Islet of Langerhans (tissue), 1 donor: ENCODE measurements at regions not wholly inside any gene's neighbourhood (a gene's known extent, or its start where the extent isn't known, plus 50 kb on each side); places are given as distances from the start of the nearest gene placed in this dataset.
"Not testable (repeated sequence)": the region's sequence is repeated elsewhere in the genome, so short reads cannot be mapped to it uniquely, and the experiment has no call there.

Experiments
- FAIRE-seq: peaks from one replicate; lab custom pipeline; 2011; peaks lifted over from hg19 to GRCh38; lab: Jason Lieb, UNC

DNA sequence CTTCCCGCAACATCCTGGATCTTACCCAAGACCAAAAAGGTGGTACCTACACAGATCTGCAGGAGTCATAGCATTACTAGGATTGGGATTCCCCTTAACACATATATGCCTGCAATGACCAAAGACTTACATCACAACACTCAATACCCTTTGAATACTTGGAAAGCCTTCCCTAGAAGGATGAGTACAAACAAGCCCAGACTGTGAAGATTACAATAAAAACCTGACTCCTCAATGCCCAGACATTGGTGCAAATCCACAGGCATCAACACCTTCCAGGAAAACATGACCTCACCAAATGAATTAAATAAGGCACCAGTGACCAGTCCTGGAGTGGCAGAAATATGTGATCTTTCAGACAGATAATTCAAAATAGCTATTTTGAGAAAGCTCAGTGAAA, 326.8 kb downstream of the TBL1XR1 start:
- no peak for FAIRE-seq

DNA sequence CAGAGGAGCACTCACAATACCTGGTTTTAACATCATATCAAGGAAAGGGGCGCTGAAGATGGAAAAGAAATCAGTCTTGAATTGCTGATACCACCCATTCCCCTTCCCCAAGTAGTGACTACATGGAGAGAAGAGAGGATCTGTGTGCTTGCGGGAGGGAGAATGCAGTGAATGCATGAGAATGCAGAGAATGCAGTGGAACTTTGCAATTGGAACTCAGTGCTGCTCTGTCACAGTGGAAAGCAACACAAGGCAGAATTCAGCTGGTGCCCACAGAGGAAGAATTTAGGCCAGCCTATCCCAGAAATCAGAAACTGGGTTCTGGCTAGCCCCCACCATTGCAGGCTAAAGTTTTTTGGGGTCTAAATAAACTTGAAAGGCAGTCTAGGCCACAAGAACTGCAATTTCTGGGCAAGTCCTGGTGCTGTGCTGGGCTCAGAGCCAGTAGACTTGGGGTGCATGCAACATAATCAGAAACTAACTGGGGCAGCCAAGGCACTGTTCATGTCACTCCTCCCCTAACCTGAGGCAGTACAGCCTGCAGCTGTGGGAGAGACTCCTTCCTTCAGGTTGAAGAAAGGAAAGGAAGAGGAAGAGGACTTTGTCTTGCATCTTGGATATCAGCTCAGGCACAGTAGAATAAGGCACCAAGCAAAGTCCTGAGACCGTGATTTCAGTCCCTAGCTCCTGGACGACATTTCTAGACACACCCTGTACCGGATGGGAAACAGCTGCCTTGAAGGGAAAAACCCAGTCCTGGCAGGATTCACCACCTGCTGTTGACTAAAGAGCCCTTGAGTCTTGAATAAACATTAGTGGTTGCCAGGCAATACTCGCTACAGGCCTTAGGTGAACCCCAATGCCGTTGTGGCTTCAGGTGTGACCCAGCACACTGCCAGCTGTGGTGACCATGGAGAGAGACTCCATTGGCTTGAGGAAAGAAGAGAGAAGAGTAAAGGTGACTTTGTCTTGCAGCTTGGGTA, 329.3 kb downstream of the TBL1XR1 start:
- peak; percentile 96 for FAIRE-seq

- no peak for FAIRE-seq
Observed at GRCh38 chr3:176861137-176861536, 336.1 kb downstream of the TBL1XR1 start.

GRCh38 chr3:176856721-176857120, 340.6 kb downstream of the TBL1XR1 start:
- FAIRE-seq = no peak

- no peak for FAIRE-seq
Observed at GRCh38 chr3:176855901-176856486, 341.3 kb downstream of the TBL1XR1 start.

DNA sequence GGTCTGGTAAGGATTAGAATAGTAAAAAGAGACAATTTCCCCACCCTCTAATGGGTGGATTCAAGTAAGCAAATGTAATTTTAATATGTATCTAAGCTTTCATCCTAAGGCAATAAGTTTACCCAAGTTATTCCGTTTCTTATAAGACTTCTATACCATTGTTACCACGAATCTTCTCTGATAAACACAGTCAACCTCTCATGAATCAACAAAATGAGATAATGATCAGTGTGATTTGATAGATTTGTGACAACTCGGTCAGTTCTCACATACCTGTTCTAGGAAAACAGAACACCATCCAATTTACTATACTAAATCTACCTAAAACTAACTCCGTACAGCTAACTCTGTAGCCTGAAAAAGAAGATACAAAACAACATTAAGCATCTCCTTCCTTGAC, 342.1 kb downstream of the TBL1XR1 start:
- no peak for FAIRE-seq

GRCh38 chr3:176850498-176850897, 346.8 kb downstream of the TBL1XR1 start:
- no peak for FAIRE-seq

GRCh38 chr3:176848431-176849214, 348.7 kb downstream of the TBL1XR1 start:
- FAIRE-seq = no peak

DNA sequence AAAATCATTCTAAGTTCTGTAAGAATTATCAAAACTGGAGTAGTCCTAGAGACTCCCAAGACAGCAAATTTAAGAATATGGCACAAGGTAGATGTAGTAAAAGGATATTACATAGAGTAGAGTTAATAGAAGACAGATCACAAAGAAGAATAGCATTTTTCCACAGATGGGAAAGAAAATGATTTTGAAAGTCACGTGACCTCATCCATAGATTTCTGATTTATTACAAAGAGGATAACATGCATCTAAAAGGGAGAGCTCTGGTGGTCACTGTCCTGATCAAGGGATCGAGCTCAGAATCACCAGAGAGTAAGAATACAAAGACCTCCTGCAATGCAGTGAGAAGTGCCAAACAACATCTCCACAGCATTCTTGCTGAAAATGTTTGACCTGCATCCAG, 354.4 kb downstream of the TBL1XR1 start:
- FAIRE-seq = no peak

GRCh38 chr3:176840641-176841286, 356.5 kb downstream of the TBL1XR1 start:
- no peak for FAIRE-seq

- no peak for FAIRE-seq
Observed at GRCh38 chr3:176839901-176840300, 357.4 kb downstream of the TBL1XR1 start.

DNA sequence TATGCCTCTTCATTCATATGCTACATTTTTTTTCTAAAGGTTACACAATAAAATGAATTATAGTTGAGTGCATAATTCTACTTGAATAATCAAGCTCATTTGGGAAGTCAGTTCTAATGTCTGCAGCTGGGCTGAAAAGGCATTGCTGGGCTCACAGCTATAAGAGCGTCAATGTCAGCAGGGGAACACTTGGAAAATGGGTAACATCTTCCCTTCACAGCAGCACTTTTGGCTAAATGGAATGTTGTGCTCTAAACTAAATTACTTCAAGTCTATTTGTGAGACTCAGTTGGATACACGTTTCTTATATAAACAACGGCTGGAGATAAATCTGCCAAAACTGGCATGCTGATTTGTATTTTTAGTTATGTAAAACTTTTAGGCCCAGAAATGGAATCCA, 357.8 kb downstream of the TBL1XR1 start:
- no peak for FAIRE-seq

DNA sequence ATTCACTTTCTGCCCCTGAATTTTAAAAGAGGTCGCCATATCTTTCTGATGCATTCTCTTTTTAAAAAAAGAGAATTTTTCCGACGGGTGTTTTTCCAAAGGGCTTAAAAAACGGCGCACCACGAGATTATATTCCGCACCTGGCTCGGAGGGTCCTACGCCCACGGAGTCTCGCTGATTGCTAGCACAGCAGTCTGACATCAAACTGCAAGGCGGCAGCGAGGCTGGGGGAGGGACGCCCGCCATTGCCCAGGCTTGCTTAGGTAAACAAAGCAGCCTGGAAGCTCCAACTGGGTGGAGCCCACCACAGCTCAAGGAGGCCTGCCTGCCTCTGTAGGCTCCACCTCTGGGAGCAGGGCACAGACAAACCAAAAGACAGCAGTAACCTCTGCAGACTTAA, 370.0 kb downstream of the TBL1XR1 start:
- FAIRE-seq = not testable (repeated sequence)

DNA sequence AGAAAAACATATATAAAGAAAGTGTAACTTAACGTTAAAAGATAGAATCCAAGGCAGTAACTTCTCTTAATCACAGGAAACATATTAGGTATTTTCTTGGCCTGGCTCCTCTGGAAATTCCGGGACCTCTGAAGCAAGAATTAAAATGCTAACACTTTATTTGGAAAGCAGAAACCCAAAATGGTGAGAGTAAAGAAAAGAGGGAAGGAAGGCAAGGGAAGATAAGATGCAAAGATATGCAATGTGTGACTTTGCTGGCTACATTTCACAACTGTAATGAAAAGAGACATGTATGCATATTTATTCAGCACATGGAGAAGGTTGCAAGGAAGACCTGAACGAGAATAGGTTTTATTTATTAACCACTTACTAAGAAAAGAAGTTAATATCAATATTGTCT, 372.5 kb downstream of the TBL1XR1 start:
- FAIRE-seq = no peak

GRCh38 chr3:176820764-176821163, 376.5 kb downstream of the TBL1XR1 start:
- no peak for FAIRE-seq

DNA sequence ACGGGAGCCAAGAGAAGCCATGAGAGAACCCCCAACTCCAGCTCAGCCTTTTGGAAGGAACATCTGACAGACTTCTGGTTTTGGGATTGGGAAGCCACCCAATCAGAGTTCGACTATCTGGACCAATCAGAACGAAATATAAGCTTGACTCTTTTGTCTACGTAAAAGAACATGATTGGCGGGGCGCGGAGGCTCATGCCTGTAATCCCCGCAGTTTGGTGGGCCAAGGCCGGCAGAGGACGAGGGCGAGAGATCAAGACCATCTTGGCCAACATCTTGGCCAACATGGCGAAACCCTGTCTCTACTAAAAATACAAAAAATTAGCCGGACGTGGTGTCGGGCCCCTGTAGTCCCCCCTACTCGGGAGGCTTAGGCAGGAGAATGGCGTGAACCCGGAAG, 380.3 kb downstream of the TBL1XR1 start:
- no peak for FAIRE-seq

DNA sequence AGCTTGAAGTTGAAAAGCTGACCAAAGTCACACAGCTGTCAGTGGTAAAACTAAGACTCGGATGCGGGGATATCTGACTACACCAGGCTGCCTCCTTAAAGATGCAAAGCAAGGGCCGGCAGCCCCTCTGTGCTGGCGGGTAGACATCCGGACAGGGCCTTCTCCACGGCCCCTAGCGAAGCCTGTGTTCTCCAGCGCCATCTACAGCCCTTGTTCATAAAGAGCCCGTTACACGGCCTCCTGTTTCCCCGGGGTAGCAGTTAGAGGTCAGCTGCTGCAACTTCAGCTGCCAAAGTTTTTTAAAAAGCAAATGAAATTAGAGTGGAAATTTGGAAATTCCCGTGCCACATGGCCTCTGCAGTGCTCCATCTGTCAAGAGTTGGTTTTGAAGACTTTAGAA, 383.0 kb downstream of the TBL1XR1 start:
- FAIRE-seq = no peak

DNA sequence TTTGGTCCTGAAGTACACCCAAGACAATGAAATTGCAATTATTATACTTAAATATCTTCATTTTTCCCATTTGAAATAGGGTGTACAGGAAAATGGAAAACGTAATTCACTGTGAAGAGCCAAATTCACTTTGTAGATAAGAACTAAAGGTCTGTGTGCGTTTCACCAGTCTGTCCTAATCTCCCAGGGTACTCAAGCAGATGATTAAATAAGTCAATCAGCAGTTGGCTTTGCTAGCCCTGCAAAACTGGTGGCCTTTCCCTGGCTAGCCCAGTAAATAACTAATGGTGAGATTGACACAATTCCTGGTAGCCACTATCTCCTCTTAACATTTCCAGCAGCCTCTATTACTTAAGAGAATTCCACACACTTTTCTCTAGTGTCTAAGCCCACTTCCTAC, 389.3 kb downstream of the TBL1XR1 start:
- peak; percentile 75 for FAIRE-seq

GRCh38 chr3:176799675-176800074, 397.6 kb downstream of the TBL1XR1 start:
- FAIRE-seq = no peak

DNA sequence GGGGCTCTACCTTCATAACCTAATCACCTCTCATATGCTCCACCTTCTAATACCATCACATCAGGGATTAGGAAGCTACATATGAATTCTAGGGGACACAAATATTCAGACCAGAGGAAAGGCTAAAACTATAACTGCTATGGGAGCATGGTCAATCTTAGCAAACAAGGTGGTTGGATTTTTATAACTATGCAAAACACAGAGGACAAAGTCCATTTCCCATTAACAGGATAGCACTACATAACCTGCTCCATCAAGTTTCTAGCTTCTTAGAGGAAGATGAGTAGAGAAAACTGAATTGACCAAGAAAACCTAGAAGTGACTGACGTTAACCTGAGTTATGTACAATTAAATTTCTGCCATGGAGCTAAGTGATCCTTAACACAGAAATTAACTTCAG, 398.6 kb downstream of the TBL1XR1 start:
- no peak for FAIRE-seq

DNA sequence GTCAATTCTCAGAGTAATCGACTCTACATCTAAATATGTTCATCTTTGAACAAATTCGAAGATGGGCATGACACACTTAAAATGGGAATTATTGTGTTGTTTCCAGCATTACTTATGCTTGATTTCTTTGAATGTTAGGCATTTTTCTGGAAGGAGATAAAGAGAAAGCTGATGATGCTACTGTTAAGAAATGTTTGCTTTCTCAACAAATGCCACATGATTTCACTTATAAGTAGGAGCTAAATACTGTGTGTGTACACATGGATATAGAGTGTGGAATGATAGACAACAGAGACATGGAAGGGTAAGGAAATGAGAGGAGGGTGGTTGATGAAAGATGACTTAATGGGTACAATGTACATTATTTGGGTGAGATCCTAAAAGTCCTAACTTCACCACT, 400.9 kb downstream of the TBL1XR1 start:
- no peak for FAIRE-seq

GRCh38 chr3:176795891-176796290, 401.4 kb downstream of the TBL1XR1 start:
- FAIRE-seq = no peak
